ENCODE measurements at regions not wholly inside any gene's neighbourhood (a gene's known extent, or its start where the extent isn't known, plus 50 kb on each side); places are given as distances from the start of the nearest gene placed in this dataset.

- CTCF ChIA-PET, result no interaction called here
- H3K4me3 Mint-ChIP-seq (ENCODE audit: low read depth, unreplicated experiment), result no peak overlapping the region
- no TSS peak for BruUV-seq (replicated peaks)
- no peak for TF ChIP-seq CTCF (IDR thresholded peaks at IDR 0.05; ENCODE audit: unreplicated experiment)
- no peak overlapping the region for H3K27ac Mint-ChIP-seq (ENCODE audit: unreplicated experiment)
- no peaks in the 10 kb centered on the region for H3K36me3 Mint-ChIP-seq (ENCODE audit: insufficient read depth, unreplicated experiment)
- H3K4me1 Mint-ChIP-seq (ENCODE audit: low read depth, unreplicated experiment), result no peaks in the 10 kb centered on the region
- no peaks in the 10 kb centered on the region for H3K27me3 Mint-ChIP-seq (ENCODE audit: unreplicated experiment)
- no peak for DNase-seq
- peaks cover 5% of the 10 kb centered on the region for H3K9me3 Mint-ChIP-seq (ENCODE audit: low read depth, unreplicated experiment)
- intact Hi-C loops (cut with micrococcal nuclease; ENCODE audit: unreplicated experiment), result no loop called here
These were observed 272.8 kb downstream of the TAF11L14 start for GRCh38 chr5:17907094-17907493.

GRCh38 chr5:17910318-17910717 lies 276.1 kb downstream of the TAF11L14 start:
- no peak for DNase-seq
- BruUV-seq (replicated peaks), result no TSS peak
- Mint-ChIP-seq H3K9me3 (ENCODE audit: low read depth, unreplicated experiment) (peaks cover 12% of the 10 kb centered on the region), H3K27me3 (ENCODE audit: unreplicated experiment) (no peaks in the 10 kb centered on the region), H3K4me3 (ENCODE audit: low read depth, unreplicated experiment) (no peak overlapping the region), H3K36me3 (ENCODE audit: insufficient read depth, unreplicated experiment) (no peaks in the 10 kb centered on the region), H3K27ac (ENCODE audit: unreplicated experiment) (no peak overlapping the region), H3K4me1 (ENCODE audit: low read depth, unreplicated experiment) (no peaks in the 10 kb centered on the region)
- intact Hi-C loops (cut with micrococcal nuclease; ENCODE audit: unreplicated experiment), result no loop called here
- no peak for TF ChIP-seq CTCF (IDR thresholded peaks at IDR 0.05; ENCODE audit: unreplicated experiment)
- CTCF ChIA-PET, result no interaction called here

GRCh38 chr5:17912794-17913193 lies 278.5 kb downstream of the TAF11L14 start:
- CTCF ChIA-PET, result no interaction called here
- no peak overlapping the region for H3K27ac Mint-ChIP-seq (ENCODE audit: unreplicated experiment)
- TF ChIP-seq CTCF (IDR thresholded peaks at IDR 0.05; ENCODE audit: unreplicated experiment), result no peak
- H3K4me1 Mint-ChIP-seq (ENCODE audit: low read depth, unreplicated experiment), result no peaks in the 10 kb centered on the region
- H3K4me3 Mint-ChIP-seq (ENCODE audit: low read depth, unreplicated experiment), result no peak overlapping the region
- peaks cover 12% of the 10 kb centered on the region for H3K9me3 Mint-ChIP-seq (ENCODE audit: low read depth, unreplicated experiment)
- H3K27me3 Mint-ChIP-seq (ENCODE audit: unreplicated experiment), result no peaks in the 10 kb centered on the region
- no TSS peak for BruUV-seq (replicated peaks)
- intact Hi-C loops (cut with micrococcal nuclease; ENCODE audit: unreplicated experiment), result no loop called here
- no peaks in the 10 kb centered on the region for H3K36me3 Mint-ChIP-seq (ENCODE audit: insufficient read depth, unreplicated experiment)
- no peak for DNase-seq

GRCh38 chr5:17916446-17916845 lies 282.2 kb downstream of the TAF11L14 start:
- CTCF ChIA-PET, result no interaction called here
- no TSS peak for BruUV-seq (replicated peaks)
- Mint-ChIP-seq H3K36me3 (ENCODE audit: insufficient read depth, unreplicated experiment) (no peaks in the 10 kb centered on the region), H3K4me1 (ENCODE audit: low read depth, unreplicated experiment) (no peaks in the 10 kb centered on the region), H3K27ac (ENCODE audit: unreplicated experiment) (no peak overlapping the region), H3K27me3 (ENCODE audit: unreplicated experiment) (no peaks in the 10 kb centered on the region), H3K9me3 (ENCODE audit: low read depth, unreplicated experiment) (peaks cover 16% of the 10 kb centered on the region), H3K4me3 (ENCODE audit: low read depth, unreplicated experiment) (no peak overlapping the region)
- no peak for TF ChIP-seq CTCF (IDR thresholded peaks at IDR 0.05; ENCODE audit: unreplicated experiment)
- DNase-seq, result no peak
- intact Hi-C loops (cut with micrococcal nuclease; ENCODE audit: unreplicated experiment), result no loop called here

GRCh38 chr5:17917465-17917864 lies 283.2 kb downstream of the TAF11L14 start:
- no peak for TF ChIP-seq CTCF (IDR thresholded peaks at IDR 0.05; ENCODE audit: unreplicated experiment)
- DNase-seq, result no peak
- BruUV-seq (replicated peaks), result no TSS peak
- CTCF ChIA-PET, result no interaction called here
- H3K4me1 Mint-ChIP-seq (ENCODE audit: low read depth, unreplicated experiment), result no peaks in the 10 kb centered on the region
- H3K27ac Mint-ChIP-seq (ENCODE audit: unreplicated experiment), result no peak overlapping the region
- no peaks in the 10 kb centered on the region for H3K27me3 Mint-ChIP-seq (ENCODE audit: unreplicated experiment)
- no peaks in the 10 kb centered on the region for H3K36me3 Mint-ChIP-seq (ENCODE audit: insufficient read depth, unreplicated experiment)
- peaks cover 19% of the 10 kb centered on the region for H3K9me3 Mint-ChIP-seq (ENCODE audit: low read depth, unreplicated experiment)
- intact Hi-C loops (cut with micrococcal nuclease; ENCODE audit: unreplicated experiment), result no loop called here
- H3K4me3 Mint-ChIP-seq (ENCODE audit: low read depth, unreplicated experiment), result no peak overlapping the region
